Activated CD4-positive, alpha-beta T cell treated with anti-CD3 and anti-CD28 coated beads, Interleukin-2, amount 50 U/mL, for 16 hours (primary cell): ENCODE measurements at regions not wholly inside any gene's neighbourhood (a gene's known extent, or its start where the extent isn't known, plus 50 kb on each side); places are given as distances from the start of the nearest gene placed in this dataset.
"Not testable (repeated sequence)": the region's sequence is repeated elsewhere in the genome, so short reads cannot be mapped to it uniquely, and the experiment has no call there.

ENCODE experiments used
- DNase-seq: peaks from one replicate; pipeline ENCODE4 v3.0.0-alpha.2; 2020

GRCh38 chr11:79648766-79649520, 208.1 kb upstream of the TENM4 start:
- no peak for DNase-seq

- DNase-seq = no peak
These were observed 196.4 kb upstream of the TENM4 start for GRCh38 chr11:79637219-79637618.

DNA sequence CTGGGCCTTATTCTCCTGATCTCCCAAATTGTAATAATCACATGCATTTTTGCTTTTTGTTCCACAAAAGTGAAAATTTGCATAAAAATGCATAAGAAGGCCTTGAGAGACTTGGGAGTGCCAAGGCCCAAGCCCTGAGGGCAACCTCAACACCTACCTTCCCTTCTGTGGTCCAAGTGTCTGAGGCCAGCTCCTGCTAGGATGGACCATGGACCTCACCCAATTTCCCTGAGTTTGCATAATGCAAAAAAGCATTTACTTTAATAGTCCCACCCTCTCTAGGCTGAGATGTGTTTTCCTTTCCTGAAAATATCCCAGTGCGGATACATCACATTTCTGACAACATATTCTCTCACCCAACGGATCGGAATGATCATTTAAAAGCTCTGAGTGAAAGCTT, 194.1 kb upstream of the TENM4 start:
- no peak for DNase-seq

DNA sequence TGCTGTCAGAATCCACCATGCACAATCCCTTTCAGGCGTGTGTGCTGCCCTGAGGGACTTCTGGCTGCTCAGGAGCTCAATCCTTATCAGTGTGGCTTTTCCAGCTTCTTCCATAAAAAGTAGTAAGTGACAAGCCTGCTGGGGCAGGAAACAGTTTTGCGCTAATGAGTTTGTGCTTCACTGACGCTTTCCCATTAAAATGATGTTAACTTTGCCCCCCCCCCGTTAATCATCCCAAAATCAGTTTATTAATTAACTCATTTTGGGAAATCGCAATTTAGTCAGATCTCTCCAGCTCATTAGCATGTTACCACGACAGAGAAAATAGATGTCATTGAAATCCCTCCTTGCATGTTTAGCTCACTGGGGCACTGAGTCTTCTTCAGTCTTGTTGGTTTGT, 186.5 kb upstream of the TENM4 start:
- DNase-seq = no peak

DNA sequence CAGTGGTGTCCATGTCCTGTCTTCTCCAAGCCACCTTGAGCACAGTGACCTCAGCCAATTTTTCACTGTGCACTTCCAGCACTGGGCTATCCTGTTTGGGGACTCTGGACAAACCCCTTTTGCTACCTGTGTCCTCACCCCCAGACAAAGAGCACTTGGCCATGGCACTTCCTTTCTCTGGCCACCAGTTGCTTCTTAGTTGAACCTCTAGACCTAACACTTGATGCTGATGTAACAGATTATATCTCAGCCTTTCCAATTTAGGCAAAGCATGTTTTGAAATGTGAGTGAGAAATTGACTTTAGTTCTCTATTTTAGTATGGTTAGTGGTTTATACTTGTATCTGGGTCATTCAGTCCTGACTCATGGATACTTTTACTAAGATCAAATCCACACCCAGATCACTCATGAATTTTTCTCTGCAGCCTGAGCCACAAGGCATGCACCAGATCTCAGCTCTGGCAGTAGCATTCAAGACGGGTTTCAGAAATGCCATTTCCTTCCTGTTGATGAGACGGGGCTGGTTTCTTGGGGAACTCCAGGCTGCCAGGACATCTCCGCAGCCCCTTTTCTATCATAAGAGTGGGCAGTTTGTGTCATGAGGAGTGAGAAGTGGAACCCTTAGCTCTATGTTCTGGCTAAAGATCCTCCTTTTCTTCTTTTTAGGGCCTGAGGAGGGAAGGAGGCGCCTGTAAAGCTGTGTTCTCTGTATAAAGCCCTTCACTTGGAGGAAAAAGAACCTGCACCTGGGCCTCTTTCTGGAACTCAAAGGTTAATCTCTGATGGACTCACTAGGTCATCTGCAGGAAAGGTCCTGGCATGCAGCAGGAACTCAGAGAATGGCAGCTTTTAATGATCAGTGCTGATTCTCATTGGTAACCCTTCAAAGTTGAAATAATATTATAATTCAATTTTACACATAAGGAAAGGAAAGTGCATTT, 185.6 kb upstream of the TENM4 start:
- DNase-seq = peak; percentile 56

- no peak for DNase-seq
These were observed 182.5 kb upstream of the TENM4 start for GRCh38 chr11:79623375-79623774.

DNA sequence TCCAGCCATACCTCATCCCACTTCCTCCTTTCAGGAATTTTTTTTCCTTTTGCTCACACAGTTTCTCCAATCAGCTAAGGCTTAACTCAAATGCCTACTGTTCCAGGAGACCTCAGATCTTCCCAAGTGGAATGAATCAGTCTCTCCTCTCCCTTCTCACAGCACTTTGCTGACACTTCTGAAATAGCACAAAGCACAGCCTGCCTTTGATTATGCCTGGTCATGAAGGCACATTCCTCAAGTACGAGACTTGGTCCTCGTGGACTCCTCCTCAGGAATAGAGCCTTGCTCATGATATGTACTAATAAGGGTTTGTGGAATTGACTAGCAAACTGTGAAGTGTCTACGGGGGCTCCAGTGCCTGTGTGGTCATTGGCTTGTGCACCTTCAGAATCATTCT, 176.7 kb upstream of the TENM4 start:
- no peak for DNase-seq

DNA sequence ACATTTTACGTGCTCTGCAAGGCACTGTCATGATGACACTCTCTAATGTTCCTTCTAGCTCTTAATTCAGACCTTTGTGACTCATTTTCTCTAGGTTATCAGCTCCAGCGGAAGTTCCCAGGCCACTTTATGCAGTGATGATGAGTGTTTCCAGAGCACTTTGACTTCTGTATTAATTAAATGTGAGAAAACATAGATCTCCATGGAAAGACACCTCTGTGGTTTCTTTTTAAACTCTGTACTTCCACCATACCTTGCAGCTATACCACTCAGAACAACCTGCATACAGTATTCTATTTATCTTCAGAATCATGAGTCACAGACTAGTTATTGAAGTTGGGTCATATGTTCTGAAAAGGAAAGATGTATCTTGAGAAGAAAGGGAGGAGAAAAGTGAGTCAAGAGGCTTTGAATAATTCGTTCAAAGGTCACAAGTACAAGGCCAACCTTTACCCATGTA, 175.6 kb upstream of the TENM4 start:
- no peak for DNase-seq

DNA sequence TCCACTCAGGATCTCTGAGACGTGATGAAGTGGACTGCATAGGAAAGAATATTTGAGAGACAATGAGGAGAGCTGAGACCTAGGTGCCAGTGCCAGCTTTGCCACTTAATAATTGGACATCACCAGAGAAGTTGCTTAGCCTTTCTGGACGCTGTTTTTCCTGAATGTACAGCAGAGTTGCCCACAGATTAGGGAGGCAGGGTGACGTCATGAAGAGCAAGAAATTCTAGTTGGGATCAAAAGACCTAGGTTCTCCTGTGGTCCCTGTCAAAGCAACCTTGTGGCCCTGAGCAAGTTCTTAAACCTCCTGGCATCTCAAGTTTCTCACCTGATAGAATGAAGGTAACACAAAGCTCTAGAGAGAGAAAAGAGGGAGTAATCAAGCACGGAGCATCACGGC, 174.6 kb upstream of the TENM4 start:
- no peak for DNase-seq

DNA sequence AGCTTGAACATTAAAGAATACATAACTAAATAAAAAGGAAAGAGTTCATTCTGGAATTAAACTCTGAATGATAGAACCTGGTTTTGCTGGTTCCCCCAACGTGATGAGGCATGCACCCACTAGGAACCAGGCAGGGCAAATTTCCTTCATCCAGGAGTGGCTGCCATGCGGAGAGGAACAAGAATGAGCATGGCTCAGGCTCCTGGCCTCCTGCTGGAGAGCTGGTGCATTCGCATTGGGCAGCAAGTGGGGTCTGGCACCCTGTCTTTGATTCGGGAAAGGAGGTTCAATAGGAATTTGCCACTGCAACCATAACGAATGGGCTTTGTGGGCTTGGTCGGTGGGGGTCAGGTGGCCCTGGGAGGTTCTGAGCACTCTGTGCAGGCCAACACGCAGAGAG, 169.8 kb upstream of the TENM4 start:
- DNase-seq = no peak

GRCh38 chr11:79610139-79610538, 169.3 kb upstream of the TENM4 start:
- no peak for DNase-seq

GRCh38 chr11:79609511-79609910, 168.7 kb upstream of the TENM4 start:
- DNase-seq = no peak

DNA sequence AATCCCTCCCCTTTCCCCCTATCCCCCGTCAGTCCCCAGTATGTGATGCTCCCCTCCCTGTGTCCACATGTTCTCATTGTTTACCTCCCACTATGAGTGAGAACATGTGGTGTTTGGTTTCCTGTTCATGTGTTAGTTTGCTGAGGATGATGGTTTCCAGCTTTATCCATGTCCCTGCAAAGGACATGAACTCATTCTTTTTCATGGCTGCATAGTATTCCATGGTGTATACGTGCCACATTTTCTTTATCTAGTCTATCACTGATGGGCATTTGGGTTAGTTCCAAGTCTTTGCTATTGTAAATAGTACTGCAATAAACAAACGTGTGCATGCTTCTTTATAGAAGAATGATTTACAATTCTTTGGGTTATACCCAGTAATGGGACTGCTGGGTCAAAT, 165.6 kb upstream of the TENM4 start:
- DNase-seq = not testable (repeated sequence)

DNA sequence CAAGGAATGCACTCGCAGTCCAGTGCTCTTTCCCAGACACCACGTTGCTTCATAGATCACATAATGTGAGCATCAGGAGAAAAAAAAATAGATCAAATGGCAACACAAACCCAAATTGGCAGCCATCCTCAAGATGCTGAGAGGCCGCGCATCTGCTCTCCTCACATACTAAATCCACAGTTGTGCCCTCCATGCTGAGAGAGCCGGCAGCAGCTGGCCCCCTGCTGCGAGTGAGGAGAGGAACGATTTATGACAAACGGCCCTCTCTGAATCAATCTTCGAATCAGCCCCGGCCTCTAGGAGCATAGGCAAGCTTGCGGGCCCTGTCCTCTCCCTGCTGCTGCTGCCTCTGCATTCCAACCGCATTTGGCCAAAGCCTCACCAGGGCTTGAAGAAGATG, 159.9 kb upstream of the TENM4 start:
- DNase-seq = no peak

- no peak for DNase-seq
These were observed 154.0 kb upstream of the TENM4 start for GRCh38 chr11:79594834-79595233.

- DNase-seq = no peak
These were observed 152.0 kb upstream of the TENM4 start for GRCh38 chr11:79592824-79593223.

GRCh38 chr11:79592406-79592805, 151.6 kb upstream of the TENM4 start:
- DNase-seq = no peak

GRCh38 chr11:79582434-79582833, 141.6 kb upstream of the TENM4 start:
- no peak for DNase-seq

- DNase-seq = no peak
These were observed 138.2 kb upstream of the TENM4 start for GRCh38 chr11:79579063-79579462.

DNA sequence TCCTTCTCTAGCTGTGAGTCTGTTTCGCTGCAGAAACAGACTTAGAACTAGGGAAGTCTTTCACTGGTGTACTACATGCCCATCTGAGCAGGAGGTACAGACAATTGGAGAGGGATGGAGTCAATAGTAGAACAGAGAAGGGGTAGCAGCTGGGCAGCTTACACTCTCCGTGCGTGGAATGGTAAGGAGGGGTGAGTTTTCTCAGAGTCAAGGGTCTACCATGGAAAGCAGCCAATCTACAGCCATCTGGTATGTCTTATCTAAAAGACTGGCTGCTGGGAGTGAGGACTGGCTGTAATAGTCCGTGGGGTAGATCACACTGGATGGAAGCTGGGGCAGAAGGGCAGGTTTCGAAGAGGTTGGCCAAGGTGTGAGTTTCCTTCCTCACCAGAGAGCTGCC, 137.3 kb upstream of the TENM4 start:
- no peak for DNase-seq

GRCh38 chr11:79575701-79576100, 134.9 kb upstream of the TENM4 start:
- DNase-seq = no peak

DNA sequence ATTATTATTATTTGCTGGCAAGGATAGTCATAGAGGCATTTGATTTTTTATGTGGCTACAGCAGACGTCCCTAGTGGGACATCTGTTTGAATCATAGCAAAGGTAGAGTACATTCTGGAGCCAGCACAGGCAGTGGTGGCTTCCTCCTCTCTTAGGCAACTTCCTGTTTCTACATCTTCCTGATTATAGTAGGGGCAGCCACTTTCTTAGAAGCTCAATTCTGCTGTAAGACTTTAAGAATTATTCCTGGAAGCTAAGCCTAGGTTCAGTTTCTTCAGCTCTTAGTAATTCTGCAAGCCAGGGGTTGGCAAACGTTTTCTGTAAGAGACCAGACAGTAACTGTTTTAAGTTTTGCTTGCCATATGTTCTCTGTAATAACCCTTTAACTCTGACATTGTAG, 129.3 kb upstream of the TENM4 start:
- peak; percentile 21 for DNase-seq

- DNase-seq = no peak
These were observed 123.6 kb upstream of the TENM4 start for GRCh38 chr11:79564288-79564925.

GRCh38 chr11:79561496-79561895, 120.7 kb upstream of the TENM4 start:
- no peak for DNase-seq
